Stimulated activated CD8-positive, alpha-beta memory T cell treated with anti-CD3 and anti-CD28 coated beads, Interleukin-7, amount 100 ng/mL, for 1 hour (primary cell): ENCODE measurements at regions not wholly inside any gene's neighbourhood (a gene's known extent, or its start where the extent isn't known, plus 50 kb on each side); places are given as distances from the start of the nearest gene placed in this dataset.

ENCODE experiments used
- DNase-seq, 2 donors: peaks; one replicate each; pipeline ENCODE4 v3.0.0-alpha.2; 2020; ENCODE audit warnings: low read depth in 2 of 2

GRCh38 chr6:148151896-148152643 is 190.6 kb upstream of the SASH1 start:
- DNase-seq: no peak

GRCh38 chr6:148154668-148155067 is 188.0 kb upstream of the SASH1 start:
- DNase-seq: no peak

- DNase-seq: no peak
These were observed 187.3 kb upstream of the SASH1 start for GRCh38 chr6:148155293-148155692.

GRCh38 chr6:148157841-148158240 is 184.8 kb upstream of the SASH1 start:
- DNase-seq: no peak

- no peak for DNase-seq
These were observed 178.0 kb upstream of the SASH1 start for GRCh38 chr6:148164645-148165044.

GRCh38 chr6:148166339-148166968 is 176.2 kb upstream of the SASH1 start:
- no peak for DNase-seq

- DNase-seq: no peak
These were observed 172.9 kb upstream of the SASH1 start for GRCh38 chr6:148169706-148170105.

- DNase-seq: no peak
These were observed 172.4 kb upstream of the SASH1 start for GRCh38 chr6:148170286-148170685.

GRCh38 chr6:148173548-148173947 is 169.1 kb upstream of the SASH1 start:
- no peak for DNase-seq

GRCh38 chr6:148175550-148176188 is 167.0 kb upstream of the SASH1 start:
- DNase-seq: no peak

- DNase-seq: peak in 1 of 2 donors; percentile 2
These were observed 164.9 kb upstream of the SASH1 start for GRCh38 chr6:148177589-148178233.

GRCh38 chr6:148179786-148180185 is 162.9 kb upstream of the SASH1 start:
- DNase-seq: no peak

GRCh38 chr6:148182378-148182777 is 160.3 kb upstream of the SASH1 start:
- DNase-seq: no peak

GRCh38 chr6:148183776-148184175 is 158.9 kb upstream of the SASH1 start:
- DNase-seq: no peak

- no peak for DNase-seq
These were observed 155.7 kb upstream of the SASH1 start for GRCh38 chr6:148186916-148187315.

- no peak for DNase-seq
These were observed 150.3 kb upstream of the SASH1 start for GRCh38 chr6:148192310-148192709.

GRCh38 chr6:148193063-148193680 is 149.5 kb upstream of the SASH1 start:
- DNase-seq: no peak

- no peak for DNase-seq
These were observed 147.1 kb upstream of the SASH1 start for GRCh38 chr6:148195511-148195910.

GRCh38 chr6:148199584-148199983 is 143.1 kb upstream of the SASH1 start:
- no peak for DNase-seq

GRCh38 chr6:148200293-148200692 is 142.3 kb upstream of the SASH1 start:
- DNase-seq: no peak

GRCh38 chr6:148200781-148201180 is 141.9 kb upstream of the SASH1 start:
- no peak for DNase-seq

GRCh38 chr6:148203281-148203925 is 139.2 kb upstream of the SASH1 start:
- DNase-seq: no peak
